ENCODE measurements at regions not wholly inside any gene's neighbourhood (a gene's known extent, or its start where the extent isn't known, plus 50 kb on each side); places are given as distances from the start of the nearest gene placed in this dataset.

- no peaks in the 10 kb centered on the region for H3K9me3 ChIP-seq
- TF ChIP-seq CTCF (IDR thresholded peaks at IDR 0.05): no peak
- intact Hi-C loops (cut with DNase I): no loop called here
- no peaks in the 10 kb centered on the region for H3K36me3 ChIP-seq
- no peak overlapping the region for H3K9ac ChIP-seq (ENCODE audit: low read depth in 2 of 2, low read length in 2 of 2)
- no peaks in the 10 kb centered on the region for H3K4me1 ChIP-seq
- no peak overlapping the region for H3K4me3 ChIP-seq
- no peak overlapping the region for H3K27ac ChIP-seq
- no peak for DNase-seq
- H3K27me3 ChIP-seq: no peaks in the 10 kb centered on the region
These were observed 445.0 kb downstream of the GXYLT1 start for GRCh38 chr12:41699658-41700057.

- Histone ChIP-seq H3K27me3 (no peaks in the 10 kb centered on the region), H3K4me3 (no peak overlapping the region), H3K9ac (ENCODE audit: low read depth in 2 of 2, low read length in 2 of 2) (no peak overlapping the region), H3K27ac (no peak overlapping the region), H3K36me3 (no peaks in the 10 kb centered on the region), H3K4me1 (no peaks in the 10 kb centered on the region), H3K9me3 (no peaks in the 10 kb centered on the region)
- DNase-seq: no peak
- no peak for TF ChIP-seq CTCF (IDR thresholded peaks at IDR 0.05)
- intact Hi-C loops (cut with DNase I): no loop called here
These were observed 447.5 kb downstream of the GXYLT1 start for GRCh38 chr12:41697161-41697560.

- H3K9ac ChIP-seq (ENCODE audit: low read depth in 2 of 2, low read length in 2 of 2): no peak overlapping the region
- no peak for TF ChIP-seq CTCF (IDR thresholded peaks at IDR 0.05)
- H3K36me3 ChIP-seq: no peaks in the 10 kb centered on the region
- no peaks in the 10 kb centered on the region for H3K27me3 ChIP-seq
- H3K4me1 ChIP-seq: no peaks in the 10 kb centered on the region
- no peak for DNase-seq
- no peak overlapping the region for H3K4me3 ChIP-seq
- H3K27ac ChIP-seq: no peak overlapping the region
- H3K9me3 ChIP-seq: no peaks in the 10 kb centered on the region
- intact Hi-C loops (cut with DNase I): no loop called here
These were observed 459.7 kb downstream of the GXYLT1 start for GRCh38 chr12:41684997-41685396.

- no peaks in the 10 kb centered on the region for H3K36me3 ChIP-seq
- H3K4me3 ChIP-seq: no peak overlapping the region
- no peaks in the 10 kb centered on the region for H3K4me1 ChIP-seq
- intact Hi-C loops (cut with DNase I): no loop called here
- DNase-seq: no peak
- H3K9ac ChIP-seq (ENCODE audit: low read depth in 2 of 2, low read length in 2 of 2): no peak overlapping the region
- no peak overlapping the region for H3K27ac ChIP-seq
- H3K27me3 ChIP-seq: no peaks in the 10 kb centered on the region
- no peaks in the 10 kb centered on the region for H3K9me3 ChIP-seq
- TF ChIP-seq CTCF (IDR thresholded peaks at IDR 0.05): no peak
These were observed 461.0 kb downstream of the GXYLT1 start for GRCh38 chr12:41683513-41684240.

- Histone ChIP-seq H3K4me3 (no peak overlapping the region), H3K9me3 (no peaks in the 10 kb centered on the region), H3K36me3 (no peaks in the 10 kb centered on the region), H3K27me3 (no peaks in the 10 kb centered on the region), H3K4me1 (no peaks in the 10 kb centered on the region), H3K9ac (ENCODE audit: low read depth in 2 of 2, low read length in 2 of 2) (no peak overlapping the region), H3K27ac (no peak overlapping the region)
- intact Hi-C loops (cut with DNase I): no loop called here
- TF ChIP-seq CTCF (IDR thresholded peaks at IDR 0.05): no peak
- no peak for DNase-seq
These were observed 461.7 kb downstream of the GXYLT1 start for GRCh38 chr12:41683023-41683422.

Measured in colonic mucosa (tissue), 4 donors.